ENCODE measurements at regions not wholly inside any gene's neighbourhood (a gene's known extent, or its start where the extent isn't known, plus 50 kb on each side); places are given as distances from the start of the nearest gene placed in this dataset.

DNA sequence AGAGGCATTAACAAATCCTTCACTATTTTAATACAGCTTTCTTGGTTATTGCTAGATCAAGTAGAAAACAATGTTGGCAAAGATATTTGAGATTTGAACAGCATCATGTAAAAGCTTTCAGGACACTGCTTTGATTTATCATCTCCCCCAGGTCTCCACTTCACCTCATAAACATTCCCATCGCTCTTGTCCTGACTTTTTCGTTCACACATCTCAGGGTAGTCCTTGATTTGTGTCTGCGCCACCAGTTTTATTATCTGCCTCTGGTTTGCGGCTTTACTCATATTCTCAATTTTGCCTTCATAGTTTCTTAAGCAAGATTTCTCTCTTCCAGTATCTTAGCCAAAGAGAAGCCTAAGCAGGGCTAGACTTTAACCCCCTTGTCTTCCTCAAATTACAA lies 63.5 kb upstream of the ROR1 start:
- Histone ChIP-seq H3K9ac (no peak overlapping the region), H3K9me2 (no peaks in the 10 kb centered on the region), H3K36me3 (replicated peaks in 1 of 2; ENCODE audit: control insufficient read depth in 1 of 2, insufficient read depth in 2 of 2, low read length in 1 of 2) (no peaks in the 10 kb centered on the region), H3K9me3 (no peaks in the 10 kb centered on the region), H3K4me1 (ENCODE audit: control insufficient read depth in 1 of 2, insufficient read depth in 2 of 2, low read depth in 1 of 2, low read length in 1 of 2) (peaks cover 0 to 8% of the 10 kb centered on the region in 2 experiments; a peak in 2 of 4 replicates), H3F3A (replicated peaks; ENCODE audit: insufficient read depth) (peaks cover 6% of the 10 kb centered on the region), H3K27ac (ENCODE audit: low read depth in 2 of 2, low read length in 1 of 2) (no peak overlapping the region), H4K20me1 (ENCODE audit: insufficient read depth) (no peaks in the 10 kb centered on the region), H3K79me2 (ENCODE audit: insufficient read depth) (no peaks in the 10 kb centered on the region), H3K4me2 (no peak overlapping the region), H3K4me3 (ENCODE audit: low read depth in 2 of 2, low read length in 1 of 2) (no peak overlapping the region), H2AFZ (ENCODE audit: low read depth) (no peak overlapping the region), H3K27me3 (ENCODE audit: insufficient read depth) (no peaks in the 10 kb centered on the region; the same call in 1 of the 2 replicates)
- no peak for DNase-seq
- TF ChIP-seq ELF1 (IDR thresholded peaks at IDR 0.05), result no peak
- TF ChIP-seq RXRA (IDR thresholded peaks at IDR 0.05; ENCODE audit: borderline replicate concordance, low read depth), result no peak
- TF ChIP-seq, protein P1, sequence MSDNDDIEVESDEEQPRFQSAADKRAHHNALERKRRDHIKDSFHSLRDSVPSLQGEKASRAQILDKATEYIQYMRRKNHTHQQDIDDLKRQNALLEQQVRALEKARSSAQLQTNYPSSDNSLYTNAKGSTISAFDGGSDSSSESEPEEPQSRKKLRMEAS (IDR thresholded peaks at IDR 0.05; ENCODE audit: low read depth), result no peak
- no peak for TF ChIP-seq RAD21 (IDR thresholded peaks at IDR 0.05; ENCODE audit: low read length)
- no peak for TF ChIP-seq EP300 (IDR thresholded peaks at IDR 0.05; ENCODE audit: borderline replicate concordance in 1 of 2, low read depth in 1 of 2, low read length in 1 of 2)
- no peak for TF ChIP-seq RFX5 (IDR thresholded peaks at IDR 0.05; ENCODE audit: low read length)
- TF ChIP-seq FOSL2 (IDR thresholded peaks at IDR 0.05; ENCODE audit: borderline replicate concordance, low read depth), result no peak
- TF ChIP-seq JUND (IDR thresholded peaks at IDR 0.05), result no peak
- TF ChIP-seq SIN3A (IDR thresholded peaks at IDR 0.05; ENCODE audit: borderline replicate concordance, low read depth, low read length), result no peak
- TF ChIP-seq, protein P2, sequence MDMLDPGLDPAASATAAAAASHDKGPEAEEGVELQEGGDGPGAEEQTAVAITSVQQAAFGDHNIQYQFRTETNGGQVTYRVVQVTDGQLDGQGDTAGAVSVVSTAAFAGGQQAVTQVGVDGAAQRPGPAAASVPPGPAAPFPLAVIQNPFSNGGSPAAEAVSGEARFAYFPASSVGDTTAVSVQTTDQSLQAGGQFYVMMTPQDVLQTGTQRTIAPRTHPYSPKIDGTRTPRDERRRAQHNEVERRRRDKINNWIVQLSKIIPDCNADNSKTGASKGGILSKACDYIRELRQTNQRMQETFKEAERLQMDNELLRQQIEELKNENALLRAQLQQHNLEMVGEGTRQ (IDR thresholded peaks at IDR 0.05; ENCODE audit: borderline replicate concordance, low read depth, low read length), result no peak
- TF ChIP-seq, protein P3, sequence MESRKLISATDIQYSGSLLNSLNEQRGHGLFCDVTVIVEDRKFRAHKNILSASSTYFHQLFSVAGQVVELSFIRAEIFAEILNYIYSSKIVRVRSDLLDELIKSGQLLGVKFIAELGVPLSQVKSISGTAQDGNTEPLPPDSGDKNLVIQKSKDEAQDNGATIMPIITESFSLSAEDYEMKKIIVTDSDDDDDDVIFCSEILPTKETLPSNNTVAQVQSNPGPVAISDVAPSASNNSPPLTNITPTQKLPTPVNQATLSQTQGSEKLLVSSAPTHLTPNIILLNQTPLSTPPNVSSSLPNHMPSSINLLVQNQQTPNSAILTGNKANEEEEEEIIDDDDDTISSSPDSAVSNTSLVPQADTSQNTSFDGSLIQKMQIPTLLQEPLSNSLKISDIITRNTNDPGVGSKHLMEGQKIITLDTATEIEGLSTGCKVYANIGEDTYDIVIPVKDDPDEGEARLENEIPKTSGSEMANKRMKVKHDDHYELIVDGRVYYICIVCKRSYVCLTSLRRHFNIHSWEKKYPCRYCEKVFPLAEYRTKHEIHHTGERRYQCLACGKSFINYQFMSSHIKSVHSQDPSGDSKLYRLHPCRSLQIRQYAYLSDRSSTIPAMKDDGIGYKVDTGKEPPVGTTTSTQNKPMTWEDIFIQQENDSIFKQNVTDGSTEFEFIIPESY (IDR thresholded peaks at IDR 0.05; ENCODE audit: borderline replicate concordance, low read depth), result no peak
- no peak for TF ChIP-seq FOXM1 (IDR thresholded peaks at IDR 0.05; ENCODE audit: low read depth)
- no peak for TF ChIP-seq TAF1 (IDR thresholded peaks at IDR 0.05; ENCODE audit: borderline replicate concordance, low read depth, low read length)
- ChIA-PET POLR2A (no interaction called here), CTCF (interaction anchor here (1.3 kb wide), 1 partner anchor 17 kb away, joined by 3 read pairs; no protein-coding TSS in a partner anchor)
- 95% methylated on average over 4 of the region's 4 CpGs for WGBS (ENCODE audit: low lambda C conversion rate)

DNA sequence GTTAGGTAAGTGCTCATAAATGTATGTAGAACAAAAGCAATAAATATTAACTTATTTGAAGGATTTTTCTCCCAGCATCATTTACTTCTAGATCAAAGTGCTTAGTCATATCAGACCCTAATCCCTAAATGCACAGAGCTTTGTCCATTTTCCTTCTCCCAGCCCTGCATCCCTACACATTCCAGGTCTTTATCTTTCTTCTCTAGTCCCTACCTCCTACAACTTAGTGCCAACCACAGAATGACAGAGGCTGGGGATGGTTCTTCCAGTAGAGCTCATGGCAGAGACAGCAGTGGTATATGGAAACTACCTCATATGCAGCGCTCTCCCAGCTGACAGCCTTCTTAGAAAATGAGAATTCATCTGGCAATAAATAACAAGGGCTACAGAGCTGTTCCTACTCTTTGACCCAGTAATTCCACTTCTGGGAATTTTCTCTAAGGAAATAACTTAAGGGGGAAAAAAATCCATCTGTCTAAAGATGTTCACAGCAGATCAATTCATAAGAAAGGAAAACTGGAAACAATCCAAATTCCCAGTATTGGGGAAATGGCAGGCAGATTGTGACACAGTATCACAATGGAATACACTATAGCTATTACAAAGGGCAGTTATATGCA lies 62.9 kb upstream of the ROR1 start:
- Histone ChIP-seq H3K36me3 (replicated peaks in 1 of 2; ENCODE audit: control insufficient read depth in 1 of 2, insufficient read depth in 2 of 2, low read length in 1 of 2) (no peaks in the 10 kb centered on the region), H3K4me3 (ENCODE audit: low read depth in 2 of 2, low read length in 1 of 2) (no peak overlapping the region), H3K27me3 (ENCODE audit: insufficient read depth) (no peaks in the 10 kb centered on the region; the same call in 1 of the 2 replicates), H3K9ac (no peak overlapping the region), H3F3A (replicated peaks; ENCODE audit: insufficient read depth) (peaks cover 6% of the 10 kb centered on the region), H3K27ac (ENCODE audit: low read depth in 2 of 2, low read length in 1 of 2) (no peak overlapping the region), H3K4me1 (ENCODE audit: control insufficient read depth in 1 of 2, insufficient read depth in 2 of 2, low read depth in 1 of 2, low read length in 1 of 2) (peaks cover 0 to 8% of the 10 kb centered on the region in 2 experiments; a peak in 2 of 4 replicates), H4K20me1 (ENCODE audit: insufficient read depth) (no peaks in the 10 kb centered on the region), H3K9me2 (no peaks in the 10 kb centered on the region), H2AFZ (ENCODE audit: low read depth) (no peak overlapping the region), H3K4me2 (no peak overlapping the region), H3K9me3 (no peaks in the 10 kb centered on the region), H3K79me2 (ENCODE audit: insufficient read depth) (no peaks in the 10 kb centered on the region)
- TF ChIP-seq GATA2 (CRISPR knock-in tag; IDR thresholded peaks at IDR 0.05), result no peak
- POLR2A ChIA-PET, result no interaction called here
- DNase-seq, result no peak
- CTCF ChIA-PET, result interaction anchor here (1.3 kb wide), 1 partner anchor 18 kb away, joined by 3 read pairs; no protein-coding TSS in a partner anchor
- WGBS (ENCODE audit: low lambda C conversion rate), result 84% methylated on average over 1 of the region's 1 CpG

Data from SK-N-SH (cell line).